DND-41 (cell line): ENCODE measurements at regions not wholly inside any gene's neighbourhood (a gene's known extent, or its start where the extent isn't known, plus 50 kb on each side); places are given as distances from the start of the nearest gene placed in this dataset.

Experiments
- ATAC-seq: fragments of 200-7000 bp; cut with Tn5 transposase; 3 replicates; pipeline ENCODE4 v1.9.1; 2021; ENCODE audit warnings: low read depth; ENCODE audit not compliant: insufficient read depth
- DNase-seq: peaks from one replicate; pipeline ENCODE4 v3.0.0-alpha.2; 2020
- H2AFZ ChIP-seq: 2 replicates; pipeline ENCODE4 v1.6.0; 2012; ENCODE audit warnings: low read depth, low read length
- H3K27ac ChIP-seq: 2 replicates; pipeline ENCODE4 v1.5.1; 2012; ENCODE audit warnings: low read length, inconsistent platforms
- H3K27me3 ChIP-seq: fragments of 200-600 bp; sonication (generic); 2 replicates; pipeline ENCODE4 v1.6.0; 2012; ENCODE audit warnings: low read length, mild to moderate bottlenecking, inconsistent platforms; ENCODE audit not compliant: insufficient read depth, poor library complexity
- H3K36me3 ChIP-seq: 2 replicates; pipeline ENCODE4 v1.5.1; 2012; ENCODE audit warnings: low read length, inconsistent platforms; ENCODE audit not compliant: insufficient read depth
- H3K4me1 ChIP-seq: 2 replicates; pipeline ENCODE4 v1.5.1; 2012; ENCODE audit warnings: mild to moderate bottlenecking, low read length; ENCODE audit not compliant: insufficient read depth
- H3K4me2 ChIP-seq: 2 replicates; pipeline ENCODE4 v1.6.0; 2012; ENCODE audit warnings: mild to moderate bottlenecking, moderate library complexity, low read length, inconsistent platforms; ENCODE audit not compliant: insufficient read depth
- H3K4me3 ChIP-seq, 2 experiments: fragments of 200-600 bp in 1 of 2; shearing (Covaris generic) in 1 of 2; 2 replicates each; pipeline ENCODE4 v1.5.1; 2012 to 2016; ENCODE audit warnings: inconsistent platforms in 2 of 2, low read length in 2 of 2, mild to moderate bottlenecking in 2 of 2, low read depth in 1 of 2, moderate library complexity in 1 of 2
- H3K79me2 ChIP-seq: 2 replicates; pipeline ENCODE4 v1.6.0; 2012; ENCODE audit warnings: low read length, inconsistent platforms; ENCODE audit not compliant: insufficient read depth
- H3K9ac ChIP-seq: 2 replicates; pipeline ENCODE4 v1.6.0; 2012; ENCODE audit warnings: low read depth, mild to moderate bottlenecking, inconsistent platforms, low read length, moderate library complexity
- H3K9me3 ChIP-seq: 2 replicates; pipeline ENCODE4 v1.5.1; 2012; ENCODE audit warnings: low read length, moderate library complexity, mild to moderate bottlenecking, inconsistent platforms; ENCODE audit not compliant: insufficient read depth, severe bottlenecking
- H4K20me1 ChIP-seq: 2 replicates; pipeline ENCODE4 v1.6.0; 2012; ENCODE audit warnings: low read length; ENCODE audit not compliant: insufficient read depth
- CTCF ChIP-seq: IDR thresholded peaks from 2 replicates; pipeline ENCODE4 v1.5.1; 2012; ENCODE audit warnings: borderline replicate concordance, low read length, moderate library complexity, mild to moderate bottlenecking; ENCODE audit not compliant: poor library complexity, severe bottlenecking; ENCODE audit errors: extremely low read depth
- EZH2 ChIP-seq: IDR thresholded peaks from 3 replicates; pipeline ENCODE4 v1.6.1; 2012; ENCODE audit warnings: borderline replicate concordance, low read depth, mild to moderate bottlenecking, moderate library complexity, low read length, inconsistent platforms; ENCODE audit not compliant: severe bottlenecking

GRCh38 chr9:2253636-2254580, 238.8 kb downstream of the SMARCA2 start:
- TF ChIP-seq EZH2 (no peak), CTCF (no peak)
- Histone ChIP-seq H2AFZ (no peak overlapping the region), H3K9ac (no peak overlapping the region), H3K36me3 (no peaks in the 10 kb centered on the region), H3K27ac (no peak overlapping the region), H3K4me2 (no peak overlapping the region), H3K9me3 (no peaks in the 10 kb centered on the region), H3K79me2 (no peaks in the 10 kb centered on the region), H4K20me1 (no peaks in the 10 kb centered on the region), H3K4me1 (no peaks in the 10 kb centered on the region), H3K4me3 (no peak overlapping the region), H3K27me3 (no peaks in the 10 kb centered on the region)
- ATAC-seq, result no peak
- no peak for DNase-seq

- DNase-seq, result no peak
- Histone ChIP-seq H3K9me3 (no peaks in the 10 kb centered on the region), H3K4me3 (no peak overlapping the region), H2AFZ (no peak overlapping the region), H3K79me2 (no peaks in the 10 kb centered on the region), H3K27me3 (no peaks in the 10 kb centered on the region), H3K9ac (no peak overlapping the region), H3K4me2 (no peak overlapping the region), H3K27ac (no peak overlapping the region), H4K20me1 (no peaks in the 10 kb centered on the region), H3K4me1 (no peaks in the 10 kb centered on the region), H3K36me3 (no peaks in the 10 kb centered on the region)
- TF ChIP-seq CTCF, result no peak
- no peak for TF ChIP-seq EZH2
- ATAC-seq, result no peak
Measured at GRCh38 chr9:2255128-2255527, 240.0 kb downstream of the SMARCA2 start.

- Histone ChIP-seq H3K27me3 (no peaks in the 10 kb centered on the region), H3K9me3 (no peaks in the 10 kb centered on the region), H3K4me1 (no peaks in the 10 kb centered on the region), H3K79me2 (no peaks in the 10 kb centered on the region), H2AFZ (no peak overlapping the region), H3K36me3 (no peaks in the 10 kb centered on the region), H3K4me2 (no peak overlapping the region), H4K20me1 (no peaks in the 10 kb centered on the region), H3K27ac (no peak overlapping the region), H3K9ac (no peak overlapping the region), H3K4me3 (no peak overlapping the region)
- no peak for ATAC-seq
- DNase-seq, result no peak
- TF ChIP-seq EZH2, result no peak
- no peak for TF ChIP-seq CTCF
Measured at GRCh38 chr9:2257248-2257929, 242.2 kb downstream of the SMARCA2 start.
